HEK293 (cell line): ENCODE measurements at regions not wholly inside any gene's neighbourhood (a gene's known extent, or its start where the extent isn't known, plus 50 kb on each side); places are given as distances from the start of the nearest gene placed in this dataset.

Source experiments
- CTCF ChIA-PET: fragments of 350-600 bp; formaldehyde crosslinking; extraction: SDS; loops from one replicate; lab custom pipeline; 2021; ENCODE audit warnings: antibody characterized with exemption; lab: Yijun Ruan, JAX
- POLR2A ChIA-PET: fragments of 300-600 bp; formaldehyde crosslinking; extraction: SDS; loops from one replicate; lab custom pipeline; 2020; ENCODE audit warnings: antibody characterized with exemption, inconsistent platforms; lab: Yijun Ruan, JAX
- H3K27ac ChIP-seq: fragments of 200-500 bp; sonication (Bioruptor generic); 2 replicates; pipeline ENCODE4 v1.5.1; 2014; ENCODE audit warnings: low read depth, low read length, control low read depth, inconsistent platforms; ENCODE audit errors: extremely low read depth
- H3K36me3 ChIP-seq, 2 experiments: fragments of 200-500 bp in 1 of 2; sonication (Bioruptor generic) in 1 of 2; 1 replicate in 1 of 2; 2 replicates in 1 of 2; pipeline ENCODE4 v1.5.1; 2014 to 2017; ENCODE audit warnings: inconsistent platforms in 2 of 2, low read length in 2 of 2; ENCODE audit not compliant: control insufficient read depth in 2 of 2, insufficient read depth in 1 of 2
- H3K4me1 ChIP-seq: fragments of 200-500 bp; sonication (Bioruptor generic); 2 replicates; pipeline ENCODE4 v1.5.1; 2014; ENCODE audit warnings: mild to moderate bottlenecking, low read length, inconsistent platforms; ENCODE audit not compliant: control insufficient read depth, insufficient read depth
- H3K4me3 ChIP-seq: 2 replicates; pipeline ENCODE4 v1.5.1; 2011; ENCODE audit warnings: low read depth, mild to moderate bottlenecking, control low read depth, low read length, moderate library complexity
- H3K9me3 ChIP-seq: fragments of 200-500 bp; sonication (Bioruptor generic); 2 replicates; pipeline ENCODE4 v1.5.1; 2014; ENCODE audit warnings: low read depth, low read length, inconsistent platforms; ENCODE audit not compliant: control insufficient read depth, insufficient read depth
- EGR2 ChIP-seq: fragments of 450-650 bp; formaldehyde crosslinking; IDR thresholded peaks from 2 replicates; pipeline ENCODE4 v1.5.1; 2016; ENCODE audit warnings: low read depth, missing biosample characterization, missing genetic modification characterization
- HOXC10 ChIP-seq: sonication (generic); formaldehyde crosslinking; IDR thresholded peaks from 2 replicates; pipeline ENCODE4 v1.8.1; 2023; ENCODE audit warnings: mild to moderate bottlenecking, missing genetic modification reagents
- SCRT1 ChIP-seq: fragments of 450-650 bp; formaldehyde crosslinking; IDR thresholded peaks from 2 replicates; pipeline ENCODE4 v1.5.1; 2016; ENCODE audit warnings: missing biosample characterization, missing genetic modification characterization, borderline replicate concordance
- ZNF169 ChIP-seq: fragments of 450-650 bp; formaldehyde crosslinking; IDR thresholded peaks from 2 replicates; pipeline ENCODE4 v1.5.1; 2016; ENCODE audit warnings: missing biosample characterization, missing genetic modification characterization
- ZNF239 ChIP-seq: fragments of 450-650 bp; formaldehyde crosslinking; IDR thresholded peaks from 2 replicates; pipeline ENCODE4 v1.5.1; 2016; ENCODE audit warnings: missing biosample characterization, missing genetic modification characterization
- ZNF426 ChIP-seq: fragments of 450-650 bp; formaldehyde crosslinking; IDR thresholded peaks from 2 replicates; pipeline ENCODE4 v1.5.1; 2017; ENCODE audit warnings: missing biosample characterization, missing genetic modification characterization, mild to moderate bottlenecking, inconsistent platforms, moderate library complexity
- ZNF561 ChIP-seq: fragments of 450-650 bp; IDR thresholded peaks from 2 replicates; pipeline ENCODE4 v1.5.1; 2018; ENCODE audit warnings: missing biosample characterization, missing genetic modification characterization, borderline replicate concordance
- ZNF747 ChIP-seq: fragments of 450-650 bp; formaldehyde crosslinking; IDR thresholded peaks from 2 replicates; pipeline ENCODE4 v1.5.1; 2016; ENCODE audit warnings: missing biosample characterization, missing genetic modification characterization
- ZNF776 ChIP-seq: fragments of 450-650 bp; formaldehyde crosslinking; IDR thresholded peaks from 2 replicates; pipeline ENCODE4 v1.5.0; 2017; ENCODE audit warnings: missing biosample characterization, missing genetic modification characterization, borderline replicate concordance
- ZNF792 ChIP-seq: fragments of 450-650 bp; formaldehyde crosslinking; IDR thresholded peaks from 2 replicates; pipeline ENCODE4 v1.5.1; 2016; ENCODE audit warnings: missing biosample characterization, missing genetic modification characterization
- TF ChIP-seq, protein P1 (sequence below): fragments of 450-650 bp; formaldehyde crosslinking; IDR thresholded peaks from 2 replicates; pipeline ENCODE4 v1.5.1; 2016; ENCODE audit warnings: missing biosample characterization, missing genetic modification characterization
- TF ChIP-seq, protein P2 (sequence below): fragments of 450-650 bp; IDR thresholded peaks from 2 replicates; pipeline ENCODE4 v1.5.1; 2018; ENCODE audit warnings: missing biosample characterization, mild to moderate bottlenecking, missing genetic modification characterization
- TF ChIP-seq, protein P3 (sequence below): fragments of 450-650 bp; formaldehyde crosslinking; IDR thresholded peaks from 2 replicates; pipeline ENCODE4 v1.5.1; 2016; ENCODE audit warnings: missing biosample characterization, missing genetic modification characterization
- TF ChIP-seq, protein P4 (sequence below): fragments of 450-650 bp; formaldehyde crosslinking; IDR thresholded peaks from 2 replicates; pipeline ENCODE4 v1.5.1; 2016; ENCODE audit warnings: missing biosample characterization, missing genetic modification characterization
- TF ChIP-seq, protein P5 (sequence below): fragments of 450-650 bp; formaldehyde crosslinking; IDR thresholded peaks from 2 replicates; pipeline ENCODE4 v1.5.1; 2017; ENCODE audit warnings: missing biosample characterization, missing genetic modification characterization

DNA sequence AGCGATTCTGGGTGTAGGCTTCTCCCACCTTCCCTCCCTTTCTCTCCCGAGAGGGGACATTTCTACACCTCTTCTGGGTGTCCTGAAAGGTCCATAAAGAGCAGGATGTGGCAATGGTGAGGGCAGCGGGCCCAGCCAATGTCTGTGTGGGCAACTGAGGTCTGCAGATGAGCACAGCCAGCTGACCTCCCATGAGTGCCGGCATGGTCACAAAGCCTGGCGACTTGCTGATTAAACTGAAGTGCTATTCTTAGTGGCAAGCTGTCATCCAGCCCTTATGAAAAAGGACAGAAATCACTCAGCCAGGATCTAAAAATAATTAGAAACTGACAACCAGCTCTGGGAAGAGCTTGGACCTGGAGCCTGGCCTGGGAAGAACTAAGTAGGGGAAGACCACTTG is 124.3 kb upstream of the RGMA start:
- no peaks in the 10 kb centered on the region for H3K36me3 ChIP-seq
- no peak overlapping the region for H3K4me3 ChIP-seq
- no peaks in the 10 kb centered on the region for H3K9me3 ChIP-seq
- ChIA-PET CTCF (interaction anchor here (0.7 to 1.2 kb wide), 3 partner anchors 10 to 183 kb away, joined by 3 read pairs; no protein-coding TSS in a partner anchor), POLR2A (no interaction called here)
- TF ChIP-seq ZNF426 (tag by site-specific recombination), result no peak
- TF ChIP-seq EGR2 (tag by site-specific recombination), result no peak
- TF ChIP-seq, protein P1, sequence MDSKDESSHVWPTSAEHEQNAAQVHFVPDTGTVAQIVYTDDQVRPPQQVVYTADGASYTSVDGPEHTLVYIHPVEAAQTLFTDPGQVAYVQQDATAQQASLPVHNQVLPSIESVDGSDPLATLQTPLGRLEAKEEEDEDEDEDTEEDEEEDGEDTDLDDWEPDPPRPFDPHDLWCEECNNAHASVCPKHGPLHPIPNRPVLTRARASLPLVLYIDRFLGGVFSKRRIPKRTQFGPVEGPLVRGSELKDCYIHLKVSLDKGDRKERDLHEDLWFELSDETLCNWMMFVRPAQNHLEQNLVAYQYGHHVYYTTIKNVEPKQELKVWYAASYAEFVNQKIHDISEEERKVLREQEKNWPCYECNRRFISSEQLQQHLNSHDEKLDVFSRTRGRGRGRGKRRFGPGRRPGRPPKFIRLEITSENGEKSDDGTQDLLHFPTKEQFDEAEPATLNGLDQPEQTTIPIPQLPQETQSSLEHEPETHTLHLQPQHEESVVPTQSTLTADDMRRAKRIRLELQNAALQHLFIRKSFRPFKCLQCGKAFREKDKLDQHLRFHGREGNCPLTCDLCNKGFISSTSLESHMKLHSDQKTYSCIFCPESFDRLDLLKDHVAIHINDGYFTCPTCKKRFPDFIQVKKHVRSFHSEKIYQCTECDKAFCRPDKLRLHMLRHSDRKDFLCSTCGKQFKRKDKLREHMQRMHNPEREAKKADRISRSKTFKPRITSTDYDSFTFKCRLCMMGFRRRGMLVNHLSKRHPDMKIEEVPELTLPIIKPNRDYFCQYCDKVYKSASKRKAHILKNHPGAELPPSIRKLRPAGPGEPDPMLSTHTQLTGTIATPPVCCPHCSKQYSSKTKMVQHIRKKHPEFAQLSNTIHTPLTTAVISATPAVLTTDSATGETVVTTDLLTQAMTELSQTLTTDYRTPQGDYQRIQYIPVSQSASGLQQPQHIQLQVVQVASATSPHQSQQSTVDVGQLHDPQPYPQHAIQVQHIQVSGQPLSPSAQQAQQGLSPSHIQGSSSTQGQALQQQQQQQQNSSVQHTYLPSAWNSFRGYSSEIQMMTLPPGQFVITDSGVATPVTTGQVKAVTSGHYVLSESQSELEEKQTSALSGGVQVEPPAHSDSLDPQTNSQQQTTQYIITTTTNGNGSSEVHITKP (tag by site-specific recombination), result no peak
- no peak for TF ChIP-seq HOXC10 (CRISPR knock-in tag)
- no peak for TF ChIP-seq ZNF792 (tag by site-specific recombination)
- no peak for TF ChIP-seq ZNF747 (tag by site-specific recombination)
- TF ChIP-seq, protein P2, sequence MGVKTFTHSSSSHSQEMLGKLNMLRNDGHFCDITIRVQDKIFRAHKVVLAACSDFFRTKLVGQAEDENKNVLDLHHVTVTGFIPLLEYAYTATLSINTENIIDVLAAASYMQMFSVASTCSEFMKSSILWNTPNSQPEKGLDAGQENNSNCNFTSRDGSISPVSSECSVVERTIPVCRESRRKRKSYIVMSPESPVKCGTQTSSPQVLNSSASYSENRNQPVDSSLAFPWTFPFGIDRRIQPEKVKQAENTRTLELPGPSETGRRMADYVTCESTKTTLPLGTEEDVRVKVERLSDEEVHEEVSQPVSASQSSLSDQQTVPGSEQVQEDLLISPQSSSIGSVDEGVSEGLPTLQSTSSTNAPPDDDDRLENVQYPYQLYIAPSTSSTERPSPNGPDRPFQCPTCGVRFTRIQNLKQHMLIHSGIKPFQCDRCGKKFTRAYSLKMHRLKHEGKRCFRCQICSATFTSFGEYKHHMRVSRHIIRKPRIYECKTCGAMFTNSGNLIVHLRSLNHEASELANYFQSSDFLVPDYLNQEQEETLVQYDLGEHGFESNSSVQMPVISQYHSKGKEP (tag by site-specific recombination), result no peak
- TF ChIP-seq ZNF561 (tag by site-specific recombination), result no peak
- no peak for TF ChIP-seq ZNF776 (tag by site-specific recombination)
- TF ChIP-seq SCRT1, result no peak
- TF ChIP-seq, protein P3, sequence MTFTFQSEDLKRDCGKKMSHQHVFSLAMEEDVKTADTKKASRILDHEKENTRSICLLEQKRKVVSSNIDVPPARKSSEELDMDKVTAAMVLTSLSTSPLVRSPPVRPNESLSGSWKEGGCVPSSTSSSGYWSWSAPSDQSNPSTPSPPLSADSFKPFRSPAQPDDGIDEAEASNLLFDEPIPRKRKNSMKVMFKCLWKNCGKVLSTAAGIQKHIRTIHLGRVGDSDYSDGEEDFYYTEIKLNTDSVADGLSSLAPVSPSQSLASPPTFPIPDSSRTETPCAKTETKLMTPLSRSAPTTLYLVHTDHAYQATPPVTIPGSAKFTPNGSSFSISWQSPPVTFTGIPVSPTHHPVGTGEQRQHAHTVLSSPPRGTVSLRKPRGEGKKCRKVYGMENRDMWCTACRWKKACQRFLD (tag by site-specific recombination), result no peak
- TF ChIP-seq, protein P4, sequence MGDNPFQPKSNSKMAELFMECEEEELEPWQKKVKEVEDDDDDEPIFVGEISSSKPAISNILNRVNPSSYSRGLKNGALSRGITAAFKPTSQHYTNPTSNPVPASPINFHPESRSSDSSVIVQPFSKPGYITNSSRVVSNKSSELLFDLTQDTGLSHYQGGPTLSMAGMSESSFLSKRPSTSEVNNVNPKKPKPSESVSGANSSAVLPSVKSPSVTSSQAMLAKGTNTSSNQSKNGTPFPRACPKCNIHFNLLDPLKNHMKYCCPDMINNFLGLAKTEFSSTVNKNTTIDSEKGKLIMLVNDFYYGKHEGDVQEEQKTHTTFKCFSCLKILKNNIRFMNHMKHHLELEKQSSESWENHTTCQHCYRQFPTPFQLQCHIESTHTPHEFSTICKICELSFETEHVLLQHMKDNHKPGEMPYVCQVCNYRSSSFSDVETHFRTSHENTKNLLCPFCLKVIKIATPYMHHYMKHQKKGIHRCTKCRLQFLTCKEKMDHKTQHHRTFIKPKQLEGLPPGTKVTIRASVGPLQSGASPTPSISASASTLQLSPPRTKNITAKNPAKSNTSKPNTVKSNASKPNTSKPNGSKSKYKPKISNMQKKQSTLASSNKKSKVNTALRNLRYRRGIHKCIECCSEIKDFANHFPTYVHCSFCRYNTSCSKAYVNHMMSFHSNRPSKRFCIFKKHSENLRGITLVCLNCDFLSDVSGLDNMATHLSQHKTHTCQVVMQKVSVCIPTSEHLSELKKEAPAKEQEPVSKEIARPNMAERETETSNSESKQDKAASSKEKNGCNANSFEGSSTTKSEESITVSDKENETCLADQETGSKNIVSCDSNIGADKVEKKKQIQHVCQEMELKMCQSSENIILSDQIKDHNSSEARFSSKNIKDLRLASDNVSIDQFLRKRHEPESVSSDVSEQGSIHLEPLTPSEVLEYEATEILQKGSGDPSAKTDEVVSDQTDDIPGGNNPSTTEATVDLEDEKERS, result no peak
- TF ChIP-seq, protein P5, sequence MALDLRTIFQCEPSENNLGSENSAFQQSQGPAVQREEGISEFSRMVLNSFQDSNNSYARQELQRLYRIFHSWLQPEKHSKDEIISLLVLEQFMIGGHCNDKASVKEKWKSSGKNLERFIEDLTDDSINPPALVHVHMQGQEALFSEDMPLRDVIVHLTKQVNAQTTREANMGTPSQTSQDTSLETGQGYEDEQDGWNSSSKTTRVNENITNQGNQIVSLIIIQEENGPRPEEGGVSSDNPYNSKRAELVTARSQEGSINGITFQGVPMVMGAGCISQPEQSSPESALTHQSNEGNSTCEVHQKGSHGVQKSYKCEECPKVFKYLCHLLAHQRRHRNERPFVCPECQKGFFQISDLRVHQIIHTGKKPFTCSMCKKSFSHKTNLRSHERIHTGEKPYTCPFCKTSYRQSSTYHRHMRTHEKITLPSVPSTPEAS (tag by site-specific recombination), result no peak
- no peak for TF ChIP-seq ZNF239 (tag by site-specific recombination)
- TF ChIP-seq ZNF169 (tag by site-specific recombination), result no peak
- H3K4me1 ChIP-seq, result no peaks in the 10 kb centered on the region
- H3K27ac ChIP-seq, result no peak overlapping the region
